ENCODE measurements at regions not wholly inside any gene's neighbourhood (a gene's known extent, or its start where the extent isn't known, plus 50 kb on each side); places are given as distances from the start of the nearest gene placed in this dataset.
A peak's percentile ranks its signal among the peaks of the same experiment; 100 is the strongest.
"Not testable (repeated sequence)": the region's sequence is repeated elsewhere in the genome, so short reads cannot be mapped to it uniquely, and the experiment has no call there.

- TF ChIP-seq, protein P1, sequence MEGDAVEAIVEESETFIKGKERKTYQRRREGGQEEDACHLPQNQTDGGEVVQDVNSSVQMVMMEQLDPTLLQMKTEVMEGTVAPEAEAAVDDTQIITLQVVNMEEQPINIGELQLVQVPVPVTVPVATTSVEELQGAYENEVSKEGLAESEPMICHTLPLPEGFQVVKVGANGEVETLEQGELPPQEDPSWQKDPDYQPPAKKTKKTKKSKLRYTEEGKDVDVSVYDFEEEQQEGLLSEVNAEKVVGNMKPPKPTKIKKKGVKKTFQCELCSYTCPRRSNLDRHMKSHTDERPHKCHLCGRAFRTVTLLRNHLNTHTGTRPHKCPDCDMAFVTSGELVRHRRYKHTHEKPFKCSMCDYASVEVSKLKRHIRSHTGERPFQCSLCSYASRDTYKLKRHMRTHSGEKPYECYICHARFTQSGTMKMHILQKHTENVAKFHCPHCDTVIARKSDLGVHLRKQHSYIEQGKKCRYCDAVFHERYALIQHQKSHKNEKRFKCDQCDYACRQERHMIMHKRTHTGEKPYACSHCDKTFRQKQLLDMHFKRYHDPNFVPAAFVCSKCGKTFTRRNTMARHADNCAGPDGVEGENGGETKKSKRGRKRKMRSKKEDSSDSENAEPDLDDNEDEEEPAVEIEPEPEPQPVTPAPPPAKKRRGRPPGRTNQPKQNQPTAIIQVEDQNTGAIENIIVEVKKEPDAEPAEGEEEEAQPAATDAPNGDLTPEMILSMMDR (conservative IDR thresholded peaks at IDR 0.05; ENCODE audit: low read length), result no peak
- H3K4me3 ChIP-seq (ENCODE audit: low read length), result no peak overlapping the region
- DNase-seq (ENCODE audit: low read depth), result no peak
Observed at GRCh38 chr3:51588724-51589123, 50.2 kb downstream of the RAD54L2 start.

GRCh38 chr3:51591231-51591630, 52.7 kb downstream of the RAD54L2 start:
- DNase-seq (ENCODE audit: low read depth), result peak; percentile 72
- H3K4me3 ChIP-seq (ENCODE audit: low read length), result no peak overlapping the region
- TF ChIP-seq, protein P1 (conservative IDR thresholded peaks at IDR 0.05; ENCODE audit: low read length), result no peak

DNA sequence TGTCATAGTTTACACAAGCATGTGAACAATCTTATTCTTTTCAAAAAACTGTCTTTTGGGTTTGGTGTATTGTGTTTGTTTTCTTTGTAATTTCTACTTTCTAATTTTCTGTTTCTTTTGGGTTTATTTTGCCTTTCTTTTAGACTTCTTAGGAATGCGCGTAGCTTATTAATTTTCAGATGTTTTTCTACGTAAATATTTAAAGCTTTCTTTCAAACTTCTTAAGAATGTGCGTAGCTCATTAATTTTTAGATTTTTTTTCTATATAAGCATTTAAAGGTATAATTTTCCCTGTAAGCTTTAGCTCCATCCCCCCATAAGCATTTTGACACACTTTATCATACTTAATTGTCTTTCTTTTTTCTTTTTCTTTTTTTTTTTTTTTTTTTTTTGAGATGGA, 55.2 kb downstream of the RAD54L2 start:
- TF ChIP-seq, protein P1 (conservative IDR thresholded peaks at IDR 0.05; ENCODE audit: low read length), result no peak
- DNase-seq (ENCODE audit: low read depth), result no peak
- no peak overlapping the region for H3K4me3 ChIP-seq (ENCODE audit: low read length)

- not testable (repeated sequence) for DNase-seq (ENCODE audit: low read depth); H3K4me3 ChIP-seq (ENCODE audit: low read length)
Observed at GRCh38 chr3:51599638-51600037, 61.1 kb downstream of the RAD54L2 start.

DNA sequence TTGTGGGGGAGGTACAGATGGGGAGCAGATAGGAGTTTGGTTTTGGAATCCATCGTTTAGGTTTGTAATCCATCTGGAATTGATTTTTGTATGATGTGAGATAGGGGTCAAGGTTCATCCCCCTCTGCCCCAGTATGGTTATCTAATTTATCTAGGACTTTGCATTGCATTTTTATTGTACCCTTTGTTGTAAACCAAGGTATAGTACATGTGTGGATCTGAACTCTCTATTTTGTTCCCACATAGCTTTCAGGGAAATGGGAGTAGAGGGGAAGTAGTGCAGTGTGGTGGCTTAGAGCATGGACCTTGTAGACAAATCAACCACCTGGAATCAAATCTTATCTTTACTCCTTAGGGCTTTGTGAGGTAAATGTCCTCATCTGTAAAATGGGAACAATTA, 65.7 kb downstream of the RAD54L2 start:
- no peak overlapping the region for H3K4me3 ChIP-seq (ENCODE audit: low read length)
- TF ChIP-seq, protein P1 (conservative IDR thresholded peaks at IDR 0.05; ENCODE audit: low read length), result no peak
- DNase-seq (ENCODE audit: low read depth), result no peak

- no peak for DNase-seq (ENCODE audit: low read depth)
- H3K4me3 ChIP-seq (ENCODE audit: low read length), result no peak overlapping the region
- TF ChIP-seq, protein P1 (conservative IDR thresholded peaks at IDR 0.05; ENCODE audit: low read length), result no peak
Observed at GRCh38 chr3:51605938-51606337, 65.1 kb upstream of the TEX264 start.

- DNase-seq (ENCODE audit: low read depth), result not testable (repeated sequence)
Observed at GRCh38 chr3:51606871-51607270, 64.2 kb upstream of the TEX264 start.

GRCh38 chr3:51607591-51608325, 63.3 kb upstream of the TEX264 start:
- H3K4me3 ChIP-seq (ENCODE audit: low read length); DNase-seq (ENCODE audit: low read depth): not testable (repeated sequence)

More at GRCh38 chr3:51606871-51607270, 64.2 kb upstream of the TEX264 start:
- not testable (repeated sequence) for H3K4me3 ChIP-seq (ENCODE audit: low read length)

DNA sequence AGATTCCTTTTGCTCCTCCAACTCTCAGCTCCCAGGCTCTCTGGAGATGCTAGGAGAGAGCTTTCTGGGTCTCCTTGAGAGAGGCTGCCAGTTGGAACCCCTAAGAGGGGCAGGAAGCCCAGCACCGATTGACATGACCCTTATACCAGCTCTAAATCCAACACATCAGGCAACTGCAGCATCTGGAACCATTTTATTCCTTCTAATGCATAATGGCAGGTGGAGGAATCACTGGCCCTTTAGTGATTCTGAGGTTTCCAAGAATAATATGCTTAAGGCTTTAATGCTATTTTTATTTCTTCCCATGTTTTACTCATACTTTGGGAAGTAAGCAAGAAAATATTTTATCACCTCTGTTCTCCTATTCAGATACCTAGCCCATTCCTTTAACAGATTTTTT, 60.3 kb upstream of the TEX264 start:
- TF ChIP-seq, protein P1 (conservative IDR thresholded peaks at IDR 0.05; ENCODE audit: low read length), result no peak
- no peak for DNase-seq (ENCODE audit: low read depth)
- H3K4me3 ChIP-seq (ENCODE audit: low read length), result no peak overlapping the region
